Jurkat, Clone E6-1 (cell line): ENCODE measurements at regions not wholly inside any gene's neighbourhood (a gene's known extent, or its start where the extent isn't known, plus 50 kb on each side); places are given as distances from the start of the nearest gene placed in this dataset.
"Not testable (repeated sequence)": the region's sequence is repeated elsewhere in the genome, so short reads cannot be mapped to it uniquely, and the experiment has no call there.

Experiments used
- DNase-seq: peaks from one replicate; pipeline ENCODE4 v3.0.0-alpha.2; 2011; ENCODE audit warnings: low read depth, low spot score
- H3K4me3 ChIP-seq: 2 replicates; pipeline ENCODE4 v1.5.1; 2011; ENCODE audit warnings: mild to moderate bottlenecking, low read length, control low read depth, moderate library complexity

GRCh38 chr7:91579837-91580236 is 300.7 kb downstream of the MTERF1 start:
- no peak overlapping the region for H3K4me3 ChIP-seq
- DNase-seq = no peak

- DNase-seq = no peak
- H3K4me3 ChIP-seq = no peak overlapping the region
Measured at GRCh38 chr7:91582799-91583477, 297.6 kb downstream of the MTERF1 start.

GRCh38 chr7:91596287-91596686 is 284.2 kb downstream of the MTERF1 start:
- H3K4me3 ChIP-seq = no peak overlapping the region
- no peak for DNase-seq

GRCh38 chr7:91598791-91599190 is 281.7 kb downstream of the MTERF1 start:
- no peak overlapping the region for H3K4me3 ChIP-seq
- DNase-seq = no peak

GRCh38 chr7:91600112-91600511 is 280.4 kb downstream of the MTERF1 start:
- H3K4me3 ChIP-seq = no peak overlapping the region
- DNase-seq = no peak

GRCh38 chr7:91603707-91604106 is 276.8 kb downstream of the MTERF1 start:
- DNase-seq = no peak
- no peak overlapping the region for H3K4me3 ChIP-seq

DNA sequence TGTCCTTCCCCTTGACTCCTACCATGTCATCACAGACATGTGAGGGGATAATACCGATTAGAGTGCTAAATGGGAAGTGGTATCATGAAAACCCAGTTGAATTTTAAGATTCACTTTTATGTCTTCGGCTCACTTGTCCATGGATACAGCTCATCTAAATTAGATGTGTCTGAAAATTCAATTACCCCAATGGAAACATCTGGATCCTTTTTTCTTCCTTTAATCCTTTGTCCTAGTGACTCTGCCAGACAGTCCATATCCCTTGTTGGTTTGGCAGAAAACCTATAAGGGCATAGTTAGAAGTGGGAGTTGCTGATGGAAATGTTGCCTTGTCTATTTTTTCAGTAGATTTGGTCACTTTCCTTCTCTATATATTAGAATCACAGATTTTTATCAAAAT is 271.9 kb downstream of the MTERF1 start:
- no peak for DNase-seq
- no peak overlapping the region for H3K4me3 ChIP-seq

- no peak overlapping the region for H3K4me3 ChIP-seq
- DNase-seq = no peak
Measured at GRCh38 chr7:91609525-91609924, 271.0 kb downstream of the MTERF1 start.

DNA sequence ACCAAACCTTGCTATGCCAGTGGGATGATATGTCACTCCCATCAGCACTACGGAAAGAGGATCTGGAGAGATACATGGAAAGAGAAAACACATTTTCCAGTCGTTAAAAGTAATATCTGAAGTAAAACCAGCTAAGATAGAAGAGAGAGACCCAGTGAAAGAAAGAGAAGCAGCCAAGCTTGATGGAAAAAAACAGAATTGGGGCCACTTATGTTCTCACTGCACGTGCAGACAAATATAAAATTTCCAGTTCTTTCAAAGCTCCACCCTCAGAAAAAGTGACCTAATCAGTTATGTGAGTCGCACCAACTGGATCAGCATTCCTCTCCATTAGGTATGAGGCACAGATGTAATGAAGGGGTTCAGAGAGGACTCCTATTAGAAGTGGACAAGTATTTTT is 266.1 kb downstream of the MTERF1 start:
- no peak for DNase-seq
- H3K4me3 ChIP-seq = no peak overlapping the region

DNA sequence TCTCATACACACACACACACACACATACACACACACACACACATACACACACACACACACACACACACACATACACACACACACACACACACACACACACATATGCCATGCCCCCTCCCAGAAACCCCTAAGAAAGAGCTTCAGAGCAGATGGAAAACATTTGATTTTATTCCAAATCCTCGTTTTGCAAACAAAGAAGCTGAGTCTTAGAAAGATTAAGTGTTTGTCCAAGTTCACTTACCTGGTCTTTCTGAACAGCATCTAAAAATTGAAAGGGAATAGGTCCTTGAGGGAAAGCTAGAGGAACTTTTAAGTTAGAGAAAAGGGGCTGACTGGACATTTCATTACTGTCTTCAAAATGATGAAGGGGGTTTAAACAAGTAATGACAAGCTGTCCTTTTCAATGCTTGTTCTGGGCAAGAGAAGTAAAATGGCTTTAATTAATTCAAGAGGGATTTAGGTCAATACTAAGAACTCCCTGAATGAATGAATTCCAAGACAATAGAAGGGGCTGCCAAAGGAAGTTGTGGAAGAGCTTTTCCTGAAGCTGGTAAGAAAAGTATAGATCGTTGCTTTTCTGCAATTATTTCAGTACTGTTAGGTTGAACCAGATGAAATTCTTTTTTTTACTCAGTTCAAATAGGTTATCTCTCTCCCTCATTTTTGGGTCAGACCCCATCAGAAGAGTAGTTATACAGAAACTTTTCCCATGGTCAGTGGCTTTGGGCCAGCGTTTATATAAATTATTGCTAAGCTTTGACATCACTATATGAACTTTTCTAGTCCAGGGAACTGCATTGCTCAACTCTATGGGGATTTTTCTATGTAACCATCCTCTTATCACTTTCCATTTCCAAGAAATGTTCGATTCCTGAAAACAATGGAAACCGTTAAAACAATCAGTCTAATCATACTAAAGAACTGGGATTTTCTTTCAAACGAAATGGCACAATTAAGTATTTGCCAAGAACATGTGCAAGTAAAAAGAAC is 261.4 kb downstream of the MTERF1 start:
- no peak for DNase-seq
- no peak overlapping the region for H3K4me3 ChIP-seq

GRCh38 chr7:91620827-91621226 is 259.7 kb downstream of the MTERF1 start:
- DNase-seq = no peak
- no peak overlapping the region for H3K4me3 ChIP-seq

DNA sequence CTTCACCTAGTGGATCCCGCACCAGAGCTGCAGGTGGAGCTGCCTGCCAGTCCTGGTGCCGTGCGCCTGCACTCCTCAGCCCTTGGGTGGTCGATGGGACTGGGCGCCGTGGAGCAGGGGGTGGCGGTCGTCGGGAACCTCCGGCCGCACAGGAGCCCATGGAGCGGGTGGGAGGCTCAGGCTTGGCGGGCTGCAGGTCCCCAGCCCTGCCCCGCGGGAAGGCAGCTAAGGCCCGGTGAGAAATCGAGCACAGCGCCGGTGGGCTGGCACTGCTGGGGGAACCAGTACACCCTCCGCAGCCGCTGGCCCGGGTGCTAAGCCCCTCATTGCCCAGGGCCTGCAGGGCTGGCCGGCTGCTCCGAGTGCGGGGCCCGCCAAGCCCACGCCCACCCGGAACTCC is 253.2 kb downstream of the MTERF1 start:
- DNase-seq, H3K4me3 ChIP-seq: not testable (repeated sequence)

DNA sequence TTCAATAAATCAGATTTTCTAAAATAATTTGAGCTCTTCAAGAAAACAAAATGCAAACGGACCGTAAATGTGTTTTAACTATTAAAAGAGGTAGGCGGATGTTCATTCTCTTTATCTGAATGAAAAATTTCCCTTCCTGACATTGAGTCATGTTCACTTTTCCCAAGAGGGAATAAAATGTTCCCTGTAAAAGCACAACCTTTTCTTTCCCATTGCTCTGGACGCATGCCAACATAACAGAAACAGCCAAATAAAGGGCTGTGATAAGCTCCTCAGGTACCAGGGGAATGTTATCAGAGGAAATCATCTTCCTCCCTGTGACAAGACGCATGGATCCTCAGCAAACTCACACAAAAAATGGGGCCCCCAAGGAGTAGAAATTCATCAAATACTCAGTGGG is 251.8 kb downstream of the MTERF1 start:
- H3K4me3 ChIP-seq = no peak overlapping the region
- DNase-seq = no peak

GRCh38 chr7:91630581-91631380 is 249.7 kb downstream of the MTERF1 start:
- DNase-seq = no peak
- no peak overlapping the region for H3K4me3 ChIP-seq

DNA sequence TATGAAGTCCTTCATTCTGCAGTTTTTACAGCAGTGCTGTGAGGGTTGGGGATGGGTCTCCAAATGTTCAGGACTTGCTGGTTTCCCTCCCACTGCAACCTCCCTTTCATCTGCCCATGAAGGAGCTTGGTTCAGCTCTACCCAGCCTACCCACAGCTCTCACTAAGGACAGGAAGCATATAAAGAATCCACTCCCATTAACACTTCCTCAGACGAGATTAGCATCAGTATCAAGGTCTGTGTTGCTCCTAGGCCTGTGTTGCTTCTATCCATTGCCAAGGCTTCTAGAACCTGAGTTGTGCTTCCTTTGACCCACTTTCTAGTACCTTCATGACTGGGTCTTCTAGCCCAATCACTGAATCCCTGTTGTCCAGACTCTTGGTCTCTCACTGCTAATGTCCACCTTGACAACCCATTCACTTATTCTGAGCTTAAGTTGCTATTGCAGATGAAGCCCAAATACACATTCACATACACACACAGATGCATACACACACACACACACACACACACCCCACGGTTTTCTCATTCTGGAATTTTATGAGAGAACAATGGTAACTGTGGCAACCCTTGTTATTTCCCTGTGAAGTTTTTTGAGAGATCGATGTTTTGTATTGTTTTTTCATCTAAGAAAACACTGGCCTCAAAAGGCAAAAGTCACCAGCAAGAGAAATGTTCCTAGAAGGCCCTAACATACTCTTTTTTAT is 248.1 kb downstream of the MTERF1 start:
- no peak for DNase-seq
- H3K4me3 ChIP-seq = no peak overlapping the region

DNA sequence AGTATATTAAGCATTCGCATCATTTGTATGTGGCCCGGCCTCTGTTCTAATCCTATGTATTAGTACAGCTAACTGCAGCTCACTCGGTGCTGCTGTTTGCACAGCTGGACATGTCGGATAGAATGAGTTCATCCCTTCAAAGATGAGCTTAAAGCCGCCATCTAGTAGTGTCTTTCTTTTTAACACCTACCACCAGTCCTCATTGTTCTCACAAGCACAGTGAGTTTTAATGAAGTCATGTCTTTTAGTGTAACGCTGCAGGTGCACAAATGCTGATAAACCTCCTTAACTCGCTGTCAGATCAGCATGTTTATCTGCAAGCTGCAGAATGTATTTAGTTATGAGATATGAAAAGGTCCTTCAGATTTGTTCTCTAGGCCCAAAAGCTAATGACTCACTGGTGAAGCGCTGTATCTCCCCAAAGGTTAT is 247.5 kb downstream of the MTERF1 start:
- DNase-seq = no peak
- no peak overlapping the region for H3K4me3 ChIP-seq

- no peak overlapping the region for H3K4me3 ChIP-seq
- DNase-seq = no peak
Measured at GRCh38 chr7:91634485-91635177, 245.9 kb downstream of the MTERF1 start.

- peak; percentile 20 for DNase-seq
Measured at GRCh38 chr7:91636129-91636724, 244.3 kb downstream of the MTERF1 start.

More at GRCh38 chr7:91636129-91636724, 244.3 kb downstream of the MTERF1 start:
- no peak overlapping the region for H3K4me3 ChIP-seq
